CD4-positive, alpha-beta T cell (primary cell): ENCODE measurements at regions not wholly inside any gene's neighbourhood (a gene's known extent, or its start where the extent isn't known, plus 50 kb on each side); places are given as distances from the start of the nearest gene placed in this dataset.

Source experiments
- ATAC-seq: fragments of 200-7000 bp; cut with Tn5 transposase; one replicate; pipeline ENCODE4 v1.10.0; 2022; ENCODE audit warnings: mild to moderate bottlenecking; ENCODE audit not compliant: poor library complexity
- CTCF ChIA-PET: fragments of 350-600 bp; sonication (Branson Sonifier 250); formaldehyde crosslinking; loops from one replicate; lab custom pipeline; 2021; ENCODE audit warnings: antibody characterized with exemption, inconsistent platforms; lab: Charles Lee
- POLR2A ChIA-PET: fragments of 350-600 bp; sonication (Branson Sonifier 250); formaldehyde crosslinking; loops from one replicate; lab custom pipeline; 2021; ENCODE audit warnings: antibody characterized with exemption, inconsistent platforms; lab: Charles Lee
- DNase-seq, 14 experiments: peaks; one replicate each; pipeline ENCODE4 v3.0.0-alpha.2; 2013 to 2020; ENCODE audit warnings: mixed read lengths in 2 of 14
- H3K27ac ChIP-seq, 2 donors: one replicate each; pipeline versions ENCODE4 v1.5.1 to v1.7.0; 2013; ENCODE audit warnings: low read length in 2 of 2, low read depth in 1 of 2, mild to moderate bottlenecking in 1 of 2
- H3K27me3 ChIP-seq, 2 experiments: 1 replicate in 1 of 2; 2 replicates in 1 of 2; pipeline versions ENCODE4 v1.6.1 to v1.7.0; 2013; ENCODE audit warnings: low read length in 2 of 2, control low read depth in 1 of 2, mild to moderate bottlenecking in 1 of 2, moderate library complexity in 1 of 2; ENCODE audit not compliant: insufficient read depth in 2 of 2, control insufficient read depth in 1 of 2
- H3K36me3 ChIP-seq: one replicate; pipeline ENCODE4 v1.6.1; 2013; ENCODE audit warnings: low read length, control low read depth; ENCODE audit not compliant: insufficient read depth
- H3K4me1 ChIP-seq: one replicate; pipeline ENCODE4 v1.6.1; 2013; ENCODE audit warnings: low read length, control low read depth; ENCODE audit not compliant: insufficient read depth
- H3K4me3 ChIP-seq: one replicate; pipeline ENCODE4 v1.5.1; 2013; ENCODE audit warnings: mild to moderate bottlenecking, low read length, moderate library complexity
- H3K9me3 ChIP-seq, 2 experiments: 1 replicate in 1 of 2; 2 replicates in 1 of 2; pipeline versions ENCODE4 v1.6.1 to v1.7.0; 2013; ENCODE audit warnings: low read length in 2 of 2, mild to moderate bottlenecking in 2 of 2, control low read depth in 1 of 2, moderate library complexity in 1 of 2; ENCODE audit not compliant: control insufficient read depth in 1 of 2, insufficient read depth in 1 of 2
- H3K27ac Mint-ChIP-seq: one replicate; pipeline ENCODE4 v1.8.0; 2020; ENCODE audit warnings: mixed read lengths
- H3K27me3 Mint-ChIP-seq: one replicate; pipeline ENCODE4 v1.8.0; 2021; ENCODE audit warnings: mixed read lengths
- H3K36me3 Mint-ChIP-seq: one replicate; pipeline ENCODE4 v1.8.0; 2021; ENCODE audit warnings: low read depth, mixed read lengths
- H3K4me1 Mint-ChIP-seq: one replicate; pipeline ENCODE4 v1.8.0; 2021; ENCODE audit warnings: low read depth, mixed read lengths
- H3K4me3 Mint-ChIP-seq: one replicate; pipeline ENCODE4 v1.8.0; 2020; ENCODE audit warnings: mild to moderate bottlenecking, mixed read lengths
- H3K9me3 Mint-ChIP-seq: one replicate; pipeline ENCODE4 v1.8.0; 2020; ENCODE audit warnings: mixed read lengths
- intact Hi-C, 2 experiments: fragments of 100-400 bp; cut with DNase I in 1 of 2; cut with micrococcal nuclease in 1 of 2; formaldehyde crosslinking; loops; one replicate each; pipeline versions ENCODE4 v1.15.1 to v1.9.0; 2023 to 2025; cut with DNase I, micrococcal nuclease
- TF ChIP-seq, protein P1 (sequence below): fragments of 200-600 bp; IDR thresholded peaks from one replicate; pipeline ENCODE4 v1.8.0; 2022; ENCODE audit warnings: antibody characterized with exemption, mild to moderate bottlenecking

DNA sequence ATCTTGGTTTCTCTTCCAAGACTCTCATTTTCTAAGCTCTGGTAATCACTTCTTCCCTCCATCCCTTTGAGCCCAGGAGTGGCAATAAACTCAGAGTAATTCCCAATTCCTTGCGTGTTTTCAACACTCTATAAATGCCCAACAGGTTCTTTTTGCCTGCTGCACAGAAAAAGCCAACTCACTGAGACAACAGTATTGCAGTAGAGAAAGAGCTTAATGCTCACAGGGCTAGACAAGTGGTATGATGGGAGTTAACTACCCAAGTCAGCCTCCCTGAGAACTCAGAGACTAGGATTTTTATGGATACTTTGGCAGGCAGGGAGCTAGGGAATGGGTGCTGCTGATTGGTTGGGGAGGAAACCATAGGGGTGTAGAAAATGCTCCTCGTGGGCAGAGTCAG is 103.4 kb downstream of the MTNR1A start:
- H3K4me1 Mint-ChIP-seq, result no peaks in the 10 kb centered on the region
- intact Hi-C loops, result no loop called here
- H3K36me3 Mint-ChIP-seq, result no peaks in the 10 kb centered on the region
- H3K27me3 Mint-ChIP-seq, result no peaks in the 10 kb centered on the region
- H3K9me3 ChIP-seq, result peaks cover 12 to 14% of the 10 kb centered on the region in 2 experiments
- H3K4me3 Mint-ChIP-seq, result no peak overlapping the region
- H3K36me3 ChIP-seq, result no peaks in the 10 kb centered on the region
- H3K27me3 ChIP-seq, result no peaks in the 10 kb centered on the region
- POLR2A ChIA-PET, result no interaction called here
- CTCF ChIA-PET, result no interaction called here
- no peak overlapping the region for H3K4me3 ChIP-seq
- no peak overlapping the region for H3K27ac Mint-ChIP-seq
- no peak for DNase-seq
- no peak overlapping the region for H3K27ac ChIP-seq
- H3K9me3 Mint-ChIP-seq, result peaks cover 10% of the 10 kb centered on the region
- ATAC-seq, result no peak
- H3K4me1 ChIP-seq, result no peaks in the 10 kb centered on the region
- TF ChIP-seq, protein P1, sequence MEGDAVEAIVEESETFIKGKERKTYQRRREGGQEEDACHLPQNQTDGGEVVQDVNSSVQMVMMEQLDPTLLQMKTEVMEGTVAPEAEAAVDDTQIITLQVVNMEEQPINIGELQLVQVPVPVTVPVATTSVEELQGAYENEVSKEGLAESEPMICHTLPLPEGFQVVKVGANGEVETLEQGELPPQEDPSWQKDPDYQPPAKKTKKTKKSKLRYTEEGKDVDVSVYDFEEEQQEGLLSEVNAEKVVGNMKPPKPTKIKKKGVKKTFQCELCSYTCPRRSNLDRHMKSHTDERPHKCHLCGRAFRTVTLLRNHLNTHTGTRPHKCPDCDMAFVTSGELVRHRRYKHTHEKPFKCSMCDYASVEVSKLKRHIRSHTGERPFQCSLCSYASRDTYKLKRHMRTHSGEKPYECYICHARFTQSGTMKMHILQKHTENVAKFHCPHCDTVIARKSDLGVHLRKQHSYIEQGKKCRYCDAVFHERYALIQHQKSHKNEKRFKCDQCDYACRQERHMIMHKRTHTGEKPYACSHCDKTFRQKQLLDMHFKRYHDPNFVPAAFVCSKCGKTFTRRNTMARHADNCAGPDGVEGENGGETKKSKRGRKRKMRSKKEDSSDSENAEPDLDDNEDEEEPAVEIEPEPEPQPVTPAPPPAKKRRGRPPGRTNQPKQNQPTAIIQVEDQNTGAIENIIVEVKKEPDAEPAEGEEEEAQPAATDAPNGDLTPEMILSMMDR, result no peak

DNA sequence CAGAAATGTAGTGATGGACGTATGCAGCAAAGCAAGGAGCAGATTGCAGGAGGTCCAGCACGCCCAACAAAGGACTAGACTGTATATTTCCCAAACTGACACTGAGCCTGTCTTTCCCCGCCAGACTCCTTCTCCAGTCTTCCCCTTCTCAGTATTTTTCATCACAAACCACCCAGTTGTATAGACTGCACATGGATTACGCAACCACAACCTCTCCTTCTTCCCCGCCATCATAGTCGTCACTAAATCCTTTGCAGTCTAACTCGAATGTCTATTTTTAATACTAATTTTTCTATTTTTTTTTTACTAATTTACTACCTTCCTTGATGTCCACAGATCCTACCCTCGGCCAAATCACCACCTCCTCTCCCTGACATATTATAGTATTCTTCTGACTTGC is 105.4 kb downstream of the MTNR1A start:
- Histone ChIP-seq H3K27me3 (no peaks in the 10 kb centered on the region), H3K9me3 (peaks cover 12 to 14% of the 10 kb centered on the region in 2 experiments), H3K27ac (no peak overlapping the region), H3K4me1 (no peaks in the 10 kb centered on the region), H3K4me3 (no peak overlapping the region), H3K36me3 (no peaks in the 10 kb centered on the region)
- H3K4me3 Mint-ChIP-seq, result no peak overlapping the region
- intact Hi-C loops, result no loop called here
- no peak for ATAC-seq
- H3K27ac Mint-ChIP-seq, result no peak overlapping the region
- ChIA-PET POLR2A (no interaction called here), CTCF (no interaction called here)
- H3K4me1 Mint-ChIP-seq, result no peaks in the 10 kb centered on the region
- DNase-seq, result no peak
- no peaks in the 10 kb centered on the region for H3K36me3 Mint-ChIP-seq
- H3K27me3 Mint-ChIP-seq, result no peaks in the 10 kb centered on the region
- H3K9me3 Mint-ChIP-seq, result peaks cover 10% of the 10 kb centered on the region
- TF ChIP-seq, protein P1, result no peak

DNA sequence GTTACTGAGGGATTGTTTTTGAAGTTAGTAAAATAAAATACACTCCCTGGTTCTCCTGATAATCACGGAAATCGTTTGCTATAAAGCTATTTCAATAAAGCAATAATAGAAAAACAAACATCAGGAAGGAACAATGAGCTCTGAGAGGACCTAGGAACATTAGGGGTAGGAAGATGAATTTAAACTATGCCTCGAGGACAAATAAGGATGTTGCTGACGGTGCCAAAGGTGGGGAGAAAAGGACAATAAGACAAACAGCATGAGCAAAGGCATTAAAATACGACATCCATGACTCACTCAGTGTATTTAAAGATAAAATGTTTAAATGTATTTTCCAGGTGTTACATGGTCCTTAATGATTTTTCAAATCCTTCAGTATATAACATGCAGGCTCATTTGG is 110.3 kb downstream of the MTNR1A start:
- Histone ChIP-seq H3K36me3 (no peaks in the 10 kb centered on the region), H3K27ac (no peak overlapping the region), H3K27me3 (no peaks in the 10 kb centered on the region), H3K9me3 (peaks cover 0 to 5% of the 10 kb centered on the region in 2 experiments), H3K4me1 (no peaks in the 10 kb centered on the region), H3K4me3 (no peak overlapping the region)
- Mint-ChIP-seq H3K9me3 (peaks cover 3% of the 10 kb centered on the region), H3K36me3 (no peaks in the 10 kb centered on the region), H3K4me1 (no peaks in the 10 kb centered on the region), H3K4me3 (no peak overlapping the region), H3K27ac (no peak overlapping the region), H3K27me3 (no peaks in the 10 kb centered on the region)
- TF ChIP-seq, protein P1, result no peak
- intact Hi-C loops, result no loop called here
- DNase-seq (no peak), ATAC-seq (no peak)
- POLR2A ChIA-PET, result no interaction called here
- CTCF ChIA-PET, result no interaction called here
